HEK293 (cell line): ENCODE measurements at regions not wholly inside any gene's neighbourhood (a gene's known extent, or its start where the extent isn't known, plus 50 kb on each side); places are given as distances from the start of the nearest gene placed in this dataset.

Experiments used
- CTCF ChIA-PET: fragments of 350-600 bp; formaldehyde crosslinking; extraction: SDS; loops from one replicate; lab custom pipeline; 2021; ENCODE audit warnings: antibody characterized with exemption; lab: Yijun Ruan, JAX
- POLR2A ChIA-PET: fragments of 300-600 bp; formaldehyde crosslinking; extraction: SDS; loops from one replicate; lab custom pipeline; 2020; ENCODE audit warnings: antibody characterized with exemption, inconsistent platforms; lab: Yijun Ruan, JAX
- H3K27ac ChIP-seq: fragments of 200-500 bp; sonication (Bioruptor generic); 2 replicates; pipeline ENCODE4 v1.5.1; 2014; ENCODE audit warnings: low read depth, low read length, control low read depth, inconsistent platforms; ENCODE audit errors: extremely low read depth
- H3K36me3 ChIP-seq, 2 experiments: fragments of 200-500 bp in 1 of 2; sonication (Bioruptor generic) in 1 of 2; 1 replicate in 1 of 2; 2 replicates in 1 of 2; pipeline ENCODE4 v1.5.1; 2014 to 2017; ENCODE audit warnings: inconsistent platforms in 2 of 2, low read length in 2 of 2; ENCODE audit not compliant: control insufficient read depth in 2 of 2, insufficient read depth in 1 of 2
- H3K4me1 ChIP-seq: fragments of 200-500 bp; sonication (Bioruptor generic); 2 replicates; pipeline ENCODE4 v1.5.1; 2014; ENCODE audit warnings: mild to moderate bottlenecking, low read length, inconsistent platforms; ENCODE audit not compliant: control insufficient read depth, insufficient read depth
- H3K4me3 ChIP-seq: 2 replicates; pipeline ENCODE4 v1.5.1; 2011; ENCODE audit warnings: low read depth, mild to moderate bottlenecking, control low read depth, low read length, moderate library complexity
- H3K9me3 ChIP-seq: fragments of 200-500 bp; sonication (Bioruptor generic); 2 replicates; pipeline ENCODE4 v1.5.1; 2014; ENCODE audit warnings: low read depth, low read length, inconsistent platforms; ENCODE audit not compliant: control insufficient read depth, insufficient read depth
- BCL11A ChIP-seq: fragments of 450-650 bp; formaldehyde crosslinking; IDR thresholded peaks from 2 replicates; pipeline ENCODE4 v1.5.1; 2016; ENCODE audit warnings: low read depth, missing biosample characterization, missing genetic modification characterization
- BCL11B ChIP-seq: fragments of 450-650 bp; formaldehyde crosslinking; IDR thresholded peaks from 2 replicates; pipeline ENCODE4 v1.5.1; 2016; ENCODE audit warnings: low read depth, missing biosample characterization, missing genetic modification characterization
- GLIS1 ChIP-seq: fragments of 450-650 bp; formaldehyde crosslinking; IDR thresholded peaks from 2 replicates; pipeline ENCODE4 v1.5.1; 2016; ENCODE audit warnings: missing biosample characterization, missing genetic modification characterization
- HOXC10 ChIP-seq: sonication (generic); formaldehyde crosslinking; IDR thresholded peaks from 2 replicates; pipeline ENCODE4 v1.8.1; 2023; ENCODE audit warnings: mild to moderate bottlenecking, missing genetic modification reagents
- IKZF3 ChIP-seq: fragments of 450-650 bp; IDR thresholded peaks from 2 replicates; pipeline ENCODE4 v1.5.0; 2018; ENCODE audit warnings: missing biosample characterization, mild to moderate bottlenecking, missing genetic modification characterization, moderate library complexity
- ZBTB1 ChIP-seq: fragments of 450-650 bp; formaldehyde crosslinking; IDR thresholded peaks from 2 replicates; pipeline ENCODE4 v1.5.1; 2016; ENCODE audit warnings: missing biosample characterization, missing genetic modification characterization
- ZBTB10 ChIP-seq: fragments of 450-650 bp; formaldehyde crosslinking; IDR thresholded peaks from 2 replicates; pipeline ENCODE4 v1.5.1; 2016; ENCODE audit warnings: missing biosample characterization, missing genetic modification characterization
- ZBTB17 ChIP-seq: fragments of 450-650 bp; formaldehyde crosslinking; IDR thresholded peaks from 2 replicates; pipeline ENCODE4 v1.5.1; 2016; ENCODE audit warnings: missing biosample characterization, missing genetic modification characterization
- ZBTB6 ChIP-seq: fragments of 450-650 bp; formaldehyde crosslinking; IDR thresholded peaks from 2 replicates; pipeline ENCODE4 v1.5.1; 2017; ENCODE audit warnings: missing biosample characterization, missing genetic modification characterization
- ZBTB7A ChIP-seq: fragments of 450-650 bp; formaldehyde crosslinking; IDR thresholded peaks from 2 replicates; pipeline ENCODE4 v1.5.1; 2016; ENCODE audit warnings: low read depth, missing biosample characterization, missing genetic modification characterization
- ZNF10 ChIP-seq: fragments of 450-650 bp; formaldehyde crosslinking; IDR thresholded peaks from 2 replicates; pipeline ENCODE4 v1.5.1; 2017; ENCODE audit warnings: missing biosample characterization, missing genetic modification characterization
- ZNF114 ChIP-seq: fragments of 450-650 bp; formaldehyde crosslinking; IDR thresholded peaks from 2 replicates; pipeline ENCODE4 v1.5.0; 2017; ENCODE audit warnings: missing biosample characterization, missing genetic modification characterization
- ZNF133 ChIP-seq: fragments of 450-650 bp; formaldehyde crosslinking; IDR thresholded peaks from 2 replicates; pipeline ENCODE4 v1.5.1; 2016; ENCODE audit warnings: missing biosample characterization, missing genetic modification characterization
- ZNF169 ChIP-seq: fragments of 450-650 bp; formaldehyde crosslinking; IDR thresholded peaks from 2 replicates; pipeline ENCODE4 v1.5.1; 2016; ENCODE audit warnings: missing biosample characterization, missing genetic modification characterization
- ZNF202 ChIP-seq: fragments of 450-650 bp; formaldehyde crosslinking; IDR thresholded peaks from 2 replicates; pipeline ENCODE4 v1.5.1; 2016; ENCODE audit warnings: missing biosample characterization, missing genetic modification characterization, borderline replicate concordance
- ZNF341 ChIP-seq: fragments of 450-650 bp; formaldehyde crosslinking; IDR thresholded peaks from 2 replicates; pipeline ENCODE4; 2016; ENCODE audit warnings: low read depth, missing biosample characterization, missing genetic modification characterization
- ZNF423 ChIP-seq: fragments of 450-650 bp; formaldehyde crosslinking; IDR thresholded peaks from 2 replicates; pipeline ENCODE4 v1.5.1; 2016; ENCODE audit warnings: missing biosample characterization, missing genetic modification characterization
- ZNF558 ChIP-seq: fragments of 450-650 bp; formaldehyde crosslinking; IDR thresholded peaks from 2 replicates; pipeline ENCODE4 v1.5.1; 2016; ENCODE audit warnings: missing biosample characterization, missing genetic modification characterization
- ZNF596 ChIP-seq: fragments of 450-650 bp; IDR thresholded peaks from 2 replicates; pipeline ENCODE4 v1.5.0; 2018; ENCODE audit warnings: missing biosample characterization, mild to moderate bottlenecking, missing genetic modification characterization, moderate library complexity
- ZNF639 ChIP-seq: fragments of 450-650 bp; formaldehyde crosslinking; IDR thresholded peaks from 2 replicates; pipeline ENCODE4 v1.5.1; 2016; ENCODE audit warnings: missing biosample characterization, missing genetic modification characterization
- ZNF645 ChIP-seq: fragments of 450-650 bp; formaldehyde crosslinking; IDR thresholded peaks from 2 replicates; pipeline ENCODE4; 2016; ENCODE audit warnings: missing biosample characterization, missing genetic modification characterization
- ZNF837 ChIP-seq: fragments of 450-650 bp; formaldehyde crosslinking; IDR thresholded peaks from 2 replicates; pipeline ENCODE4 v1.5.1; 2016; ENCODE audit warnings: missing biosample characterization, missing genetic modification characterization
- TF ChIP-seq, protein P1 (sequence below): fragments of 450-650 bp; formaldehyde crosslinking; IDR thresholded peaks from 2 replicates; pipeline ENCODE4 v1.5.1; 2016; ENCODE audit warnings: missing biosample characterization, missing genetic modification characterization
- TF ChIP-seq, protein P2 (sequence below): fragments of 450-650 bp; formaldehyde crosslinking; IDR thresholded peaks from 2 replicates; pipeline ENCODE4 v1.5.1; 2016; ENCODE audit warnings: missing biosample characterization, missing genetic modification characterization, low read depth
- TF ChIP-seq, protein P3 (sequence below): sonication (generic); formaldehyde crosslinking; IDR thresholded peaks from 2 replicates; pipeline ENCODE4 v1.8.1; 2022; ENCODE audit warnings: mild to moderate bottlenecking, moderate library complexity, missing genetic modification reagents

DNA sequence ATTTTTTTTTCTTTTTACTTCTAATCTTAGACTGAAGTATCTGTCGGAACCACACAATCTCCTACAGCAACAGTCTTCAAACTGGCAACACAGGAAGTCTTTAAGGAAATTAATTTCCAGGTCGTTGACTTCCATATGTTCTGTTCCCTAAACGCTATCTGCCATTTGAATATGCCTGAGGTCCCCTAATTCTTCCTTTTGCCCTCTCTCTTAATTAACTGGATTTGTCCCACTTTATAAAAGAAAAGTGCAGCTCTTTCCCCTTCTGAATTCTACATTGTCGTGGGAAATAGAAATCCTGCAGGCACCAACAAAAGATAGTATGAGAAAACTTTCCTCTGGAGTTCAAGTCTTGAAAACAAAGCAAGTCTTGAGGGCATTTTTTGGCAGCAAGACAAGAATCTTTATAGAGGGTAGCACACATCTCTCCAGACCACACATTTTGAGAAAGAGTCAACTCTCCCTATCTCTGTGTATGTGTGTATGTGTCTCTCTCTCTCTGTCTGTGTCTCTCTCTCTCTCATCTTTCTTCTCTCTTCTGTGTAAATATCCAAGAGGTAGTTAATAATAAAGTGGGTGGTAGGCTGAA lies 879.8 kb downstream of the SOCS6 start:
- Histone ChIP-seq H3K36me3 (no peaks in the 10 kb centered on the region), H3K4me1 (no peaks in the 10 kb centered on the region), H3K27ac (no peak overlapping the region), H3K4me3 (no peak overlapping the region), H3K9me3 (no peaks in the 10 kb centered on the region)
- ChIA-PET POLR2A (no interaction called here), CTCF (interaction anchor here (0.5 to 0.7 kb wide), 2 partner anchors 83 to 590 kb away, joined by 3 read pairs; no protein-coding TSS in a partner anchor)
- TF ChIP-seq BCL11A (tag by site-specific recombination) (no peak), ZNF341 (tag by site-specific recombination) (no peak), ZBTB7A (tag by site-specific recombination) (no peak), ZNF202 (tag by site-specific recombination) (no peak), ZNF645 (tag by site-specific recombination) (no peak), HOXC10 (CRISPR knock-in tag) (no peak), ZBTB10 (tag by site-specific recombination) (no peak), ZNF558 (tag by site-specific recombination) (no peak), ZNF169 (tag by site-specific recombination) (no peak)
- TF ChIP-seq, protein P1, sequence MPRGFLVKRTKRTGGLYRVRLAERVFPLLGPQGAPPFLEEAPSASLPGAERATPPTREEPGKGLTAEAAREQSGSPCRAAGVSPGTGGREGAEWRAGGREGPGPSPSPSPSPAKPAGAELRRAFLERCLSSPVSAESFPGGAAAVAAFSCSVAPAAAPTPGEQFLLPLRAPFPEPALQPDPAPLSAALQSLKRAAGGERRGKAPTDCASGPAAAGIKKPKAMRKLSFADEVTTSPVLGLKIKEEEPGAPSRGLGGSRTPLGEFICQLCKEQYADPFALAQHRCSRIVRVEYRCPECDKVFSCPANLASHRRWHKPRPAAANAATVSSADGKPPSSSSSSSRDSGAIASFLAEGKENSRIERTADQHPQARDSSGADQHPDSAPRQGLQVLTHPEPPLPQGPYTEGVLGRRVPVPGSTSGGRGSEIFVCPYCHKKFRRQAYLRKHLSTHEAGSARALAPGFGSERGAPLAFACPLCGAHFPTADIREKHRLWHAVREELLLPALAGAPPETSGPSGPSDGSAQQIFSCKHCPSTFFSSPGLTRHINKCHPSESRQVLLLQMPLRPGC (tag by site-specific recombination) = no peak

GRCh38 chr18:71136487-71136886 lies 847.6 kb downstream of the SOCS6 start:
- POLR2A ChIA-PET = no interaction called here
- Histone ChIP-seq H3K4me3 (no peak overlapping the region), H3K36me3 (no peaks in the 10 kb centered on the region), H3K9me3 (no peaks in the 10 kb centered on the region), H3K4me1 (no peaks in the 10 kb centered on the region), H3K27ac (no peak overlapping the region)
- CTCF ChIA-PET = no interaction called here
- TF ChIP-seq IKZF3 (tag by site-specific recombination) (no peak), ZNF423 (no peak), ZBTB17 (tag by site-specific recombination) (no peak), ZNF837 (tag by site-specific recombination) (no peak), ZNF341 (tag by site-specific recombination) (no peak), BCL11B (no peak), ZNF133 (tag by site-specific recombination) (no peak), ZNF114 (tag by site-specific recombination) (no peak), ZBTB6 (no peak), ZNF639 (tag by site-specific recombination) (no peak), GLIS1 (tag by site-specific recombination) (no peak), ZNF596 (tag by site-specific recombination) (no peak), ZNF10 (tag by site-specific recombination) (no peak), ZBTB1 (tag by site-specific recombination) (no peak)
- TF ChIP-seq, protein P2, sequence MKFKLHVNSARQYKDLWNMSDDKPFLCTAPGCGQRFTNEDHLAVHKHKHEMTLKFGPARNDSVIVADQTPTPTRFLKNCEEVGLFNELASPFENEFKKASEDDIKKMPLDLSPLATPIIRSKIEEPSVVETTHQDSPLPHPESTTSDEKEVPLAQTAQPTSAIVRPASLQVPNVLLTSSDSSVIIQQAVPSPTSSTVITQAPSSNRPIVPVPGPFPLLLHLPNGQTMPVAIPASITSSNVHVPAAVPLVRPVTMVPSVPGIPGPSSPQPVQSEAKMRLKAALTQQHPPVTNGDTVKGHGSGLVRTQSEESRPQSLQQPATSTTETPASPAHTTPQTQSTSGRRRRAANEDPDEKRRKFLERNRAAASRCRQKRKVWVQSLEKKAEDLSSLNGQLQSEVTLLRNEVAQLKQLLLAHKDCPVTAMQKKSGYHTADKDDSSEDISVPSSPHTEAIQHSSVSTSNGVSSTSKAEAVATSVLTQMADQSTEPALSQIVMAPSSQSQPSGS (tag by site-specific recombination) = no peak
- TF ChIP-seq, protein P3, sequence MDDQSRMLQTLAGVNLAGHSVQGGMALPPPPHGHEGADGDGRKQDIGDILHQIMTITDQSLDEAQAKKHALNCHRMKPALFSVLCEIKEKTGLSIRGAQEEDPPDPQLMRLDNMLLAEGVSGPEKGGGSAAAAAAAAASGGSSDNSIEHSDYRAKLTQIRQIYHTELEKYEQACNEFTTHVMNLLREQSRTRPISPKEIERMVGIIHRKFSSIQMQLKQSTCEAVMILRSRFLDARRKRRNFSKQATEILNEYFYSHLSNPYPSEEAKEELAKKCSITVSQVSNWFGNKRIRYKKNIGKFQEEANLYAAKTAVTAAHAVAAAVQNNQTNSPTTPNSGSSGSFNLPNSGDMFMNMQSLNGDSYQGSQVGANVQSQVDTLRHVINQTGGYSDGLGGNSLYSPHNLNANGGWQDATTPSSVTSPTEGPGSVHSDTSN = no peak
